Parathyroid adenoma (tissue), 2 donors: ENCODE measurements at regions not wholly inside any gene's neighbourhood (a gene's known extent, or its start where the extent isn't known, plus 50 kb on each side); places are given as distances from the start of the nearest gene placed in this dataset.
"Not testable (repeated sequence)": the region's sequence is repeated elsewhere in the genome, so short reads cannot be mapped to it uniquely, and the experiment has no call there.

Experiments
- H2AFZ ChIP-seq: fragments of 300-600 bp; sonication (generic); one replicate; pipeline ENCODE4 v1.7.0; 2017; ENCODE audit warnings: antibody characterized with exemption, mild to moderate bottlenecking
- H3K27ac ChIP-seq: fragments of 300-600 bp; sonication (generic); one replicate; pipeline ENCODE4 v1.7.0; 2017
- H3K27me3 ChIP-seq: fragments of 300-600 bp; sonication (generic); one replicate; pipeline ENCODE4 v1.7.0; 2017; ENCODE audit warnings: low read length; ENCODE audit not compliant: control insufficient read depth, insufficient read depth
- H3K36me3 ChIP-seq: fragments of 300-600 bp; sonication (generic); one replicate; pipeline ENCODE4 v1.7.0; 2017; ENCODE audit warnings: low read length; ENCODE audit not compliant: control insufficient read depth, insufficient read depth
- H3K4me1 ChIP-seq: fragments of 300-600 bp; sonication (generic); one replicate; pipeline ENCODE4 v1.7.0; 2017; ENCODE audit warnings: control low read depth
- H3K4me2 ChIP-seq: fragments of 300-600 bp; sonication (generic); one replicate; pipeline ENCODE4 v1.7.0; 2017; ENCODE audit warnings: low read length
- H3K4me3 ChIP-seq: fragments of 300-600 bp; sonication (generic); one replicate; pipeline ENCODE4 v1.7.0; 2017; ENCODE audit warnings: low read depth, low read length
- H3K79me2 ChIP-seq: fragments of 300-600 bp; sonication (generic); one replicate; pipeline ENCODE4 v1.7.0; 2017; ENCODE audit warnings: control low read depth
- H3K9ac ChIP-seq: fragments of 300-600 bp; sonication (generic); one replicate; pipeline ENCODE4 v1.7.0; 2017; ENCODE audit warnings: mild to moderate bottlenecking
- H3K9me3 ChIP-seq: fragments of 300-600 bp; sonication (generic); one replicate; pipeline ENCODE4 v1.7.0; 2017; ENCODE audit warnings: low read length; ENCODE audit not compliant: control insufficient read depth
- TF ChIP-seq, protein P1 (sequence below): fragments of 300-600 bp; sonication (generic); IDR thresholded peaks from one replicate; pipeline ENCODE4 v1.7.0; 2017; ENCODE audit warnings: antibody characterized with exemption, mild to moderate bottlenecking
- donor health status: primary hyperparathyroidism.

DNA sequence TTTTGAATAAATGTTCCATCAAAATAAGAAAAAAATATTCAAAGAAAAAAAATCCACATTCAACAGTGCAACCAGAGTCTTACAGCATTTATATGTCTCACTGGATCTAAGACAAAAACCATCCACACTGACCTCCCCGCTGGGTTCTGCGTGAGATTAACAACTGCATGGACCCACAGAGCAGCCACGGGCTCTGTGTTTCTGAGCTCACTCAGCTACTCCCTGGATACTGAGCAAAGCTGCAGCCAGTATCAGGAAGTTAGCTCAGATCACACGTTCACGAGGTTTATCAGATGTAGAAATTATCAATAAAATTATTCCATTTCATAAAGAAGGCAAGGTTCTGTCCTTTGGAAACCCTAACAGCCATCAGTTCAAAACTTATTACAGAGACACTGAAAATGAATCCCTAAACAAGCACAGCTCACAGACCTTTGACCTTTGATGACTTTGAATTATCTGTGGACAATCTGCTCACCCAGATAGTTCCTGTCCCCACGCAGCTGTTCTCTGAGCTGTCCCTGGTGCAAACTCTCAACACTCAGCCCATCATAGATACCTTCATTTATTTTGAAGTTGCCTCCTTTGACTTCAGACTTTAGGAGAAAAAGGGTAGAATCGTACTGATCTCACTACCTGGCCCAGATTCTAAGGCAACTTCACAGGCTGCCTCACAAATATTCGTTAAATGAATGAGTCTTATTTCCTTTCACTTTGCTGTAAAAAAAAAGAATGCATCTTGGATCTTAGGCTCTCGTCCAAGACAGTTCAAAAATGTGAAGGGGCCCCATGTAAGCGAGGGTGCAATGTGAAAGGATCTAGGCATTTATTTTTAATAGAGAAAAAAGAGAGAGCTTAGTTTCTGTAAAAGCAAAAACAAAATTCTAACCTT is 67.7 kb upstream of the SVIL start:
- Histone ChIP-seq H3K4me3 (no peak overlapping the region), H3K4me1 (peaks cover 12% of the 10 kb centered on the region)

DNA sequence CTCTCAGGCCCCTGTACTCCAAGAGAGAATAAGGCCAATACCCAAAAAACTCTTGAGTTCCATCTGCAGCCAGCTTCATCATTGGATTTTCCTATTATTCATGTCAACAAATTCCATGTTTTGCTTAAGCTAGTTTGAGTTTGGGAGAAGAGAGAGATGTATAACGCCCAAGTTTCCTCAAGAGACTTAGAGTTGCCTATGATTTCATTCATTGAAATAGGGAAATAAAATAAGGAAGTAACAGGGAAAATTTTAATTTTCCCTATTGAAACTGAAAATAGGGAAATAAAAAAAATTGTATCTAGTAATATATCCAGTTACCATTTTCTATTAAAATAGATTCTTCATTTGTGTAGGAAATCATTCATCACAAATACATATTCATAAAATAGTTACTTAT is 66.5 kb upstream of the SVIL start:
- TF ChIP-seq, protein P1, sequence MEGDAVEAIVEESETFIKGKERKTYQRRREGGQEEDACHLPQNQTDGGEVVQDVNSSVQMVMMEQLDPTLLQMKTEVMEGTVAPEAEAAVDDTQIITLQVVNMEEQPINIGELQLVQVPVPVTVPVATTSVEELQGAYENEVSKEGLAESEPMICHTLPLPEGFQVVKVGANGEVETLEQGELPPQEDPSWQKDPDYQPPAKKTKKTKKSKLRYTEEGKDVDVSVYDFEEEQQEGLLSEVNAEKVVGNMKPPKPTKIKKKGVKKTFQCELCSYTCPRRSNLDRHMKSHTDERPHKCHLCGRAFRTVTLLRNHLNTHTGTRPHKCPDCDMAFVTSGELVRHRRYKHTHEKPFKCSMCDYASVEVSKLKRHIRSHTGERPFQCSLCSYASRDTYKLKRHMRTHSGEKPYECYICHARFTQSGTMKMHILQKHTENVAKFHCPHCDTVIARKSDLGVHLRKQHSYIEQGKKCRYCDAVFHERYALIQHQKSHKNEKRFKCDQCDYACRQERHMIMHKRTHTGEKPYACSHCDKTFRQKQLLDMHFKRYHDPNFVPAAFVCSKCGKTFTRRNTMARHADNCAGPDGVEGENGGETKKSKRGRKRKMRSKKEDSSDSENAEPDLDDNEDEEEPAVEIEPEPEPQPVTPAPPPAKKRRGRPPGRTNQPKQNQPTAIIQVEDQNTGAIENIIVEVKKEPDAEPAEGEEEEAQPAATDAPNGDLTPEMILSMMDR = no peak
- Histone ChIP-seq H3K36me3 (no peaks in the 10 kb centered on the region), H3K9me3 (no peaks in the 10 kb centered on the region), H3K4me1 (peaks cover 12% of the 10 kb centered on the region), H3K4me2 (no peak overlapping the region), H2AFZ (no peak overlapping the region), H3K9ac (no peak overlapping the region), H3K79me2 (peaks cover 40% of the 10 kb centered on the region), H3K27me3 (no peaks in the 10 kb centered on the region), H3K27ac (no peak overlapping the region), H3K4me3 (no peak overlapping the region)

More for the DNA sequence above, 67.7 kb upstream of the SVIL start:
- Histone ChIP-seq H3K36me3 (no peaks in the 10 kb centered on the region), H3K9me3 (no peaks in the 10 kb centered on the region), H3K9ac (no peak overlapping the region), H3K4me2 (peak overlapping the region; percentile 10), H3K27ac (peak overlapping the region; percentile 2), H3K79me2 (peaks cover 50% of the 10 kb centered on the region), H3K27me3 (no peaks in the 10 kb centered on the region), H2AFZ (peak overlapping the region; percentile 13)
- TF ChIP-seq, protein P1 = no peak

DNA sequence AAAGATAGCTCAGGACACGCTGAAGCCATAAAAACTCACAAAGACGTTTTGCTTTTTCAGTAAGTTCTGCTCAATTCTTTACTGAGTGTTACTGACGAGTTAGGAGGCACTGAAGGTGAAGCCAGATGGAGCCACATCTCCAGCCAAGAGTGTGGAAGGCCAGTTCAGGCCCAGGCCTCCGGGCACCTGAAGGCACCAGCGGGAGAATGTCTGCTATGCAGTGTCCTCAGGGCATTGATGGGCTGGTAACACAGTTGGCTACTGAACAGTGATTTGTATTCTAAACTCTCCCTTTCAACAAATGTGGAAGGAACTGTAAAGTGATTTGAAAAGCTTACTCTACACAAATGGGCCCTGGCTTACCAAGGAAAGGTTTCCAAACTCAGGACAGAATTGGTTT is 64.8 kb upstream of the SVIL start:
- Histone ChIP-seq H3K4me2 (no peak overlapping the region), H3K4me1 (peaks cover 12% of the 10 kb centered on the region), H3K4me3 (no peak overlapping the region), H3K79me2 (peaks cover 44% of the 10 kb centered on the region), H3K27ac (no peak overlapping the region), H3K9me3 (no peaks in the 10 kb centered on the region), H3K9ac (no peak overlapping the region), H3K36me3 (no peaks in the 10 kb centered on the region), H3K27me3 (no peaks in the 10 kb centered on the region), H2AFZ (no peak overlapping the region)
- TF ChIP-seq, protein P1 = no peak

DNA sequence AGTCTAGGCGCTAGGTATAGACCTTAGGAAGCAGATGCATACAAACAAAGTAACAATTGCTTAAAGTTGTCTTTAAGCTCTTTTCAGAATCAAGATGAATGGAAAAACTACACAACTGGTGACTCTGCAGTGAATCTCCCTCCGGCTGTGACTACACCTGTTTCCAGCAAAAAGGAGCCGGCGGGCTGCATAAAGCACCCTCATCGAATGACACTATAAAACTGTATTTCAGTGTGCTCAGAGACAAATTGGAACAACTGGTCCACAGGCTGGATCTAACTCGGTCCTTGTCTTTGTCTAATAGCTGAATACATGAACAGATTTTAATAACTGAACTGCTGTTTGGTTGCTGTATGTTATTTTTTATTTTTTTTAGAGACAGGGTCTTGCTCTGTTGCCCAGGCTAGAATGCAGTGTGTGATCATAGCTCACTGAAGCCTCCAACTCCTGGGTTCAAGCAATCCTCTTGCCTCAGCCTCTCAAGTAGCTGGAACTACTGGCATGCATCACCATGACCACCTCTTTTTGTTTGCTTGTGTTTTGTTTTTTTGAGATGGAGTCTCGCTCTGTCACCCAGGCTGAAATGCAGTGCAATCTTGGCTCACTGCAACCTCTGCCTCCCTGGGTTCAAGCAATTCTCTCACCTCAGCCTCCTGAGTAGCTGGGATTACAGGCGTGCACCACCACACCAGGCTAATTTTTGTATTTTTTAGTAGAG is 64.2 kb upstream of the SVIL start:
- TF ChIP-seq, protein P1 = no peak
- Histone ChIP-seq H2AFZ (no peak overlapping the region), H3K27me3 (no peaks in the 10 kb centered on the region), H3K4me2 (no peak overlapping the region), H3K9ac (no peak overlapping the region), H3K79me2 (peaks cover 45% of the 10 kb centered on the region), H3K4me1 (peaks cover 12% of the 10 kb centered on the region), H3K4me3 (no peak overlapping the region), H3K9me3 (no peaks in the 10 kb centered on the region), H3K27ac (no peak overlapping the region), H3K36me3 (no peaks in the 10 kb centered on the region)

DNA sequence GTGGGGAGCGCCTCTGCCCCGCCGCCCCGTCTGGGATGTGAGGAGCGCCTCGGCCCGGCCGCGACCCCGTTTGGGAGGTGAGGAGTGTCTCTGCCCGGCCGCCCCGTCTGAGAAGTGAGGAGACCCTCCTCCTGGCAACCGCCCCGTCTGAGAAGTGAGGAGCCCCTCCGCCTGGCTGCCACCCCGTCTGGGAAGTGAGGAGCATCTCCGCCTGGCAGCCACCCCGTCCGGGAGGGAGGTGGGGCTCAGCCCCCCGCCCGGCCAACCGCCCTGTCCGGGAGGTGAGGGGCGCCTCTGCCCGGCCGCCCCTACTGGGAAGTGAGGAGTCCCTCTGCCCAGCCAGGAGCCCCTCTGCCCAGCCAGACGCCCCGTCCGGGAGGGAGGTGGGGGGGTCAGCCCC is 61.8 kb upstream of the SVIL start:
- not testable (repeated sequence) for H2AFZ ChIP-seq, H3K27ac ChIP-seq, H3K9me3 ChIP-seq, H3K27me3 ChIP-seq, H3K4me2 ChIP-seq, H3K36me3 ChIP-seq, H3K4me1 ChIP-seq, H3K4me3 ChIP-seq, H3K9ac ChIP-seq
- peaks cover 43% of the 10 kb centered on the region for H3K79me2 ChIP-seq
